GM19193 (cell line): ENCODE measurements at regions not wholly inside any gene's neighbourhood (a gene's known extent, or its start where the extent isn't known, plus 50 kb on each side); places are given as distances from the start of the nearest gene placed in this dataset.

Experiments
- POLR2A ChIP-seq: IDR thresholded peaks from 4 replicates; pipeline ENCODE4 v1.6.1; 2011; ENCODE audit not compliant: insufficient read depth, insufficient read length; ENCODE audit errors: extremely low read depth

DNA sequence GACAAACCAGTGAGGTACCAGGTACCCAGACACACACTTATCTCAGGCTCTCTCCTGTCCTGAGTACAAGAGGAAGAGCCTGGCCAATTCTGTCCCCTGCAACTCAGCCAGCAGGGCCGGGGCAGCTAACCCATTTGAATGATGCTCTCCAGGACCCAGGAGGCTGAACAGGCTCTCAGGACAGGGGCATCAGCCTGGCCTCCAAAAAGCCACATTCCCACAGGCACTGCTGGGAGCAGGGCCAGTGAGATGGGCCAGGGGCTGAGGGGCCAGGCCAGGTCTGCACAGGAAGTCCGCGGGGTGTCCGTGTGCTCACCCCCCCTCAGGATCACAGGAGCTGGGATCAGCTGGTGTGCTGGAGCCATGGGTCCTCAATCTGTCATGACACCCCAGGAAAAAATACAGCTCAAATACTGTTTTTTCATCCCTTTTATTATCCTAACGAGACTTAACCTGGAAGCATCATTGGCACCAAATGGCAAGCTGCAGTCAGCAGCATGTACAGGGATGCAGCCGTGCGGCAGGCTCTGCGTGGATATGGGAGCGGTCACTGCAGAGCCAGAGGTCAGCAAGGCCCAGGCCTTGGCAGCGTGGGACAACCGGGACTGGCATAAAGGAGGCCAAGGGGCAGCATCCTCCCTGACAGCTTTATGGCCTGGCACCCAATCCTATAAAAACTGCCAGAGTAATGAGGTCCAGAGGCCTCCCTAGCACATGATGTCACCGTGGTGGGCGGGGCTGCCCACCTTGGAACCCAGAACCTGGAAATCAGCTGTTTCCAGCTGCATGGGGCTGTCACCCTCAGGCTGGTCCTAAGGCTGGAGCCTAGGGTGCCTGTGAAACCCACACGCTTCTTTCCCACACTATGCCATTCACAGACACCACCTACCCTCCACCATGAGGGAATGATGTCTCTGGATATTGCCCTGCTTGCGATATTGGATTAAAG, 276.7 kb downstream of the C16orf95 start:
- TF ChIP-seq POLR2A, result no peak

DNA sequence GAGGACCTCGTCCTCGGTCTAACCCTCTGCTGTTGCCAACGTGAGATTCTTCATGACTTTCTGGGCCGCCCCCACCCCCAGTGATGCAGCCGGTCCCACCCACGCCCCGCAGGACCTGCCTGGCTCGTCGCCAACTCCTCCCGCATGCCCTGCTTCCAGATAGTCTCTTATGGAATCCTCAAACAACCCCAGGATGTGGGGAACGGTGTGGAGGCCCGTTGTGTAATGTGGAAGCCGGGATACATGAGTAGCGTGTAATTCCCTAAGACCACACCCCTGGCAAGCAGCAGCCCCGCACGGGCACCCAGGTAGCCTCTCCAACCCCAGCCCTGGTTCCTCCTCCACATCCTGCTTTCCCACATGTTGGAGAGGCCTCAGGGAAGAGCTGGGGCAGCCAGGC, 275.9 kb downstream of the C16orf95 start:
- TF ChIP-seq POLR2A, result no peak

DNA sequence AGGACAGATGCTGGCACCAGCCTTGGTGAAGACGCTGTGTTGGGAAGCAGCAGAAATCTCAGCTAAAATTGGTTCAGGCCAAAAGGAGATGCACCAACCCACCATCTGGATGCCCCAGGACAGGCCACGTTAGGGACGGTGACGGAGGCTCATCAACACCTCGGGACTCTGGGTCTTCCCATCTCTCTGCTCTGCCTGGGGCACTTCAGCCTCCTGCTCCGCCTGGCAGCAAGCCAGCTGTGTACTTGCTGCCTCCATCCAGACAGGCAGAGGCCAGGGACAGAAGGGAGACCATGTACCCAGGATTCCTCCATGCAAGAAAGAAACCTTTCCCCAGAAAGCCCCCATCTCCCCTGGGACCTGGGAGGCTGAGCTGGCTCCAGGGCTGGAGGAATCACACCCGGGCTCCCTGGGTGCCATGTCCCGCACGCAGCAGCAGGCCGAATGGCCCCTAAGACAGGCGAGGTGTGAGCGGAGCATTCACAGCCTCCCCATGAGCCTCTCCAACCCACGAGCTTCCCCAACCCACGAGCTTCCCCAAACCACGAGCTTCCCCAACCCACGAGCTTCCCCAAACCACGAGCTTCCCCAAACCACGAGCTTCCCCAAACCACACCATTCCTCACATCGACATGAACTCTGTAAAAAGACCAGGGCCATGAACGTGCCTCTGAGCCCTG, 274.5 kb downstream of the C16orf95 start:
- TF ChIP-seq POLR2A, result no peak

DNA sequence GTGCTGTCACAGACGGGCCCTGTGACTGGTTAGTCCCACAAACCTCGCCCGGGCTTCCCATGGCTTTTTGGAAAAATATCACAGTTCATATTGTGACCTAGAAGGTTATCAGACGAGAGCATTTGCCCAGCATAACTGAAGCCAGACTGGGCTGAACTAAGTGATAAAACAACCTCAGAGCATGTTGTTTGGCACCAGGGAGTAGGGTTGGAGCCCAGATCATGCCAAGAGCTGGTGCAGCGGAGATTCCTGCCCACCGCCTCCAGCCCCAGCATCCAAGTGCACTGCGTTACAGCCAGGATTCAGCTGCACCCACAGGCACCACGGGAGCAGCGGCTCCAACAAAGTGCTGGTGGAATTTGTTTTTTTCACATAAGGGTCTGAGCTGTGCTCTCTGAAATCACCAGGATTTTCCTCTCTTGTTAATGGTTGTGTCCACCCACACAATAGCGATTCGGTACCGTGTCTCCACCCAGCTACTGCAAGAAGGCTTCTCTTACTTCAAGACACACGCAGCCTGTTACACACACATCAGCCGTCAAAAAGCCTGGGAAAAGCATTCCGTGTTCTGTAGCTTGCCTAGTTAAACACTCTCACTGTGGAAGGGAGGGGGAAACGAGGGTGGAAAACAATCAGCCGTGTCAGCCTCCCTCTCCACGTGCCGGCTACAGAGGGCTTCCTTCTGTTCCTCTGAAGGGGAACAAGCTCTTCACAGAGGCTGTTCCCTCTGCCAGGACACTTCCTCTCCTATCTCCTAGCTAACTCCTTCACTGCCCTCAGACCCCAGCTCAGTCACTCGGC, 273.8 kb downstream of the C16orf95 start:
- no peak for TF ChIP-seq POLR2A

DNA sequence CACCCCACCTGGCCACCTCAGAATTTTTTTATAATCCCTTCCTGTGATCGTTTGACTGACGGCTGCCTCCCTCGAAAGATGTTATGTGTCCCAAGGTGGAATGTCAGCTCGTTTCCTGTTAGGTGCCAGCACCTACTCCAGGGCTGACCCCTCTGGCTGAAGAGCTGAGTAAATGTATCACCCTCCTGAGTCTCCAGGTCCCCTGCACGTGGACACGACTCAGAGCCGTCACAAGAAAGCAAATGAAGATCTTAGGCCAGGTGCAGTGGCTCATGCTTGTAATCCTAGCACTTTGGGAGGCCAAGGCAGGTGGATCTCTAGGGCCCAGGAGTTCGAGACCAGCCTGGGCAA, 273.2 kb downstream of the C16orf95 start:
- no peak for TF ChIP-seq POLR2A

DNA sequence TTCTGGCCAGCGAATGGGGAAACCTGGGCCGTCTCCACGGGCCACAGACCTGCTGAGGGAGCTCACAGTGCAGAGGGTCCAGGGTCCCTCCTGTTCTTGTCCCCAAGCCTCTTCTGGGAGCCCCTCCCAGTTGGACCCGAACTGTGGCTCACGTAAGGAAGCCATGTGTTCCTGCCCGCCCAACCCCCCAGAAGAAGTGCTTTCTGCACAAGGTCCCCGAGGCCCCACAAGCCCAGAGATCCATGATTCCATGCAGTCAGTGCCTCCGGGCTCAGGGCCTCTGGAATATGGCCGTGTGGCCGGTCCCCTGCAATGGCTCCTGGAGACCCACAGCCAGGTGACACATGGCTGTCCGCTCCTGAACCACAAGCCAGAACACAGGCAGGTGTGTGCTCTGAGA, 272.4 kb downstream of the C16orf95 start:
- no peak for TF ChIP-seq POLR2A

DNA sequence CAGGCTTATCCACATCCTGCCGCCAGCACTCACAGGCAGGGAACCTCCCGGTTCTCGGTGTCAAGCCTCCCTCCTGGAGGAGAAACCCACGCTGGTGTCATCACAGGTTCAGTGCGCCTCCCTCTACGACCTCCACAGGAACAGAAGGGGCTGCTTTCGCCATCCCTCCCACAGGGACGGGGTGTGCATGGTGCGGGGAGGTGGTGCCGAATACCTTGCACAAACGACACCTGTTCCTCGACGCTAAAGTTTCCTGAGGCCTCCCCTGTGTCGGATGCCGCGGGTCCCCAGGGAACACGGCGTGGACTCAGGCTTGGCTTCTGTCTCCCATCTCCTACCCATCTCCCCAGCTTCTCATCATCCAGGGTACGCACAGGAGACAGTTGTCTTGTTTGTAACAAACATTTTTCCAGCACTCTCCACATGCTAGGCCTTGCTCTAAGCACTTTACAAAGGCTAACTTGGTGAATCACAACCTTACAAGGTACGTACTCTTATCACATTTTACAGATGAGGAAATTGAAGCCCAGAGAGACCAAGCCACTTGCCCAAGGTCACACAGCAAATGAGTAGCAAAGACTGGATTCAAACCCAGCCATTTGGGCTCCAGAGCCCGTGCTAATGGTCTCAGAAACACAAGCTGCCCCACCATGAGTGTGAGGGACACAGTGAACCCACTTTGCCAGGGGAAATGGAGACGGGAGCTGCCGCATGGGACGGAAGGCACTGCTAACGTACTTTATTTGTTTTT, 271.6 kb downstream of the C16orf95 start:
- no peak for TF ChIP-seq POLR2A

DNA sequence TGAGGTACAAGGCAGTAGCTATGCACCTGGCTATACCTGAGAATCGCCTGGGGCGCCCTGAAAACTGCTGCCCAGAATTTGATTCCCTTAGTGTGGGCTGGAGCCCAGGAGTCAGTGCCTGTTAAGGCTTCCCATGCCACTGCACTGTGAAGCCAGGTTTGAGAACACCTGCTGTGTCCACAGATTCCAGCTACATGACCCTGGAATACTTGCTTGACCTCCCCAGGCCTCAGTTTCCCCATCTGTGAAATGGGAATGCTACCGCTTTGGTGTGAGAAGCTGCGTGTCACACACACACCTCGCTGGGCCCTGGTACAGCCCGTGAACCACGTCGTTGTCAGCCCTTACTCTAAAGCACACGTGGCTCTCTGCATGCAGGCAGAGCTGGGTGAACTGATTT, 271.0 kb downstream of the C16orf95 start:
- TF ChIP-seq POLR2A, result no peak

DNA sequence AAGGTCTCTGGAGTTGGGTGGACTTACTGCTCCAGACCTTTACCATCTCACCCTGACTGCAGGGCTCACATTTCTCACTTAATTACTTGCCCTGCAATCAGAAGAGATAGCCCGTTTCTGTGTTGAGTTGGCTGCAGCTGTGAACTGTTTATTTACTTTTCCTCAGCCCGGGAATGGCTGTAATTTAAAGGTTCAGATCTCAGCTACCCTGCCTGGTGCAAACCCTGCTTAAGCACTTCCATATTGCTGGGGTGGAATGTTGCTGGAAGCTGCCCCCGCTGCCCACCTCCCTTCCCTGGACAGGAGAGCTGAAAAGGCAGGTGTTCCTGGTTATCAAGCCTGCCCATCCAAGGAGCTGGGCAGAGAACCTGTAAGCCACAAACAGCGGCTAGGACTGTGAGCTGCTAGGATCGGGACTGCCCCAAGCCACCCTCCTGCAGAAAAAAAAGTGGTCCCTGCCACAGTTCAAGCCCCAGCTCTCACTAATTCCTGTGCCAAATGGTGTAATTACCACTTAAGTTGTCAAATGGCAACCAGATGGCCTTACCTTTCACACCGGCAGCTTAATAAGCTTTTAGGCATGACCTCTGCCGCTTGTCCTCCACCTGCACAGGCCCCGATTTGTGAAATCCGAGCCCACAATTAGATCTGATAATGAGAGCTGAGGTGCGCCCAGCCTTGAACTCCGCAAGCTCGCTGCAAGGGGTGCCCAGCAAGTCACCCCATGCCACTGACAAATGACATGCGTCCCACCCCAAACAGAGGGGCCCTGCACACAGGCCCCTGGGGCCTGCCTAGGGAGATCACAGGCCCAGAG, 269.8 kb downstream of the C16orf95 start:
- no peak for TF ChIP-seq POLR2A

DNA sequence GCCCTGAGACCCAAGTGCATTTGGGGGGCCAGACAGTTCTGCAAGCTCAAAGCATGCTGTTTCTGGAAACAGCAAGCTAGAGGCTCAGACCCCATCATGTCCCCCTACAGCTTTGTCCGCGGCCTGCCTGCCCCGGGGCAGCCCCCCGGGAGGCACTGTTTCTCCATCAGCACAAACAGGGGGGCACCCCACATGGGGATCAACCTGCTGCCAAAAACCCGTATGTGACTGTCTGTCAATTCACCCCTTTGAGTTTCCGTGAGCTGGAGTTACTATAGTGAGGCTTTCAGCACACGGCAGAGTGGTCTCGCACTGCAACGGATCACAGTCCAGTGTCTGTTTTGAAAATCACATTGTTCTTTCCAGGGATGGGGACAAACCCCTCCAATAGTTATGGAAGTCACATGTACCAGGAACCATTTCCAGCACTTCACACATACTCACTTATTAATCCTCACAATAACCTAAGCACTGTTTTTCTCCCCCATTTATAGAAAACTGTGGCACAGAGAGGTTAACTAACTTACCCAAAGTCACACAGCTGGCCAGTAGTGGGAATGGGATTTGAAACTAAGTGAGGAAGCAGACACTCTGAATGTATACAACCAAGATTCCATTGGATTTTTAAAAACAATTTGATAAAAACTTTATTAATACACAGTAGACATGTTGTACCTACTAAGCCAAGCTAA, 269.0 kb downstream of the C16orf95 start:
- no peak for TF ChIP-seq POLR2A

DNA sequence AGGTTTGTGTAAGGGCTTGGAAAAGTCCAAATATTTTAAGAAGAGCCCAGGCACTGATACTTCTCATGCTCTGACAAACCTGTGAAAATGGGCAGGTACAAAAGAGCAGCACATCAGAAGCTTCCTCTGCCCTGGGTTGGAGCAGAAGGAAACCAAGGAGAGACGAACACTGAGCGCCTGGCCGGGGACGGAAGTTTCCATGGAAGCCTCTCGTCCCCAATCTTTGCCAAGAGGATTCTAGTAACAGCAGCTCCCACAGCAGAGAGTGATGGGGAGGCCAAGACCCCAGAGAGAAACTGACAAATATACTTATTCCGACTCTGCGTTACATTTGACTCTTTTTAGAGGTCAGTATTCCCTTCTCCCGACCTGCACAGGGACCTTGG, 268.5 kb downstream of the C16orf95 start:
- no peak for TF ChIP-seq POLR2A

DNA sequence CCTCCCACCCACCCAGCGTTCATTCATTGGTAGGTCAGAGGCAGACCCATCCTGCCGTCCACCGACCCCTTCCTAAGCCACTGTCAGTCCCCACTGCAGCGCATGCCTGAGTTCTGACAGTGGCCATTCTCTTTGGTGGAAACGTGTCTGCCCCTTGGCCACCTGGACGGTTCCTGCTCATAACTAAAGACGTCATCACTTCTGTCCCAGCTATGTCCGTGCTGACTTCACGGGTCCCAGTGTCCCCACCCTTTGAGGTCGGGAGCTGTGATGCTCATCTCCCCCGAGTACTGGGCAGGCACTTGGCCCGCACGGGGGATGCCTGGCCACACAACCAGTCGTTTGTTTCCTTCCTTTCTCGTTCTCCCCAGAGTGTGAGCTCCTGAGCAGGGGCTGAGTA, 267.1 kb downstream of the C16orf95 start:
- no peak for TF ChIP-seq POLR2A
